Uterus (tissue), 3 donors: ENCODE measurements at regions not wholly inside any gene's neighbourhood (a gene's known extent, or its start where the extent isn't known, plus 50 kb on each side); places are given as distances from the start of the nearest gene placed in this dataset.
"Not testable (repeated sequence)": the region's sequence is repeated elsewhere in the genome, so short reads cannot be mapped to it uniquely, and the experiment has no call there.

Experiments
- DNase-seq, 2 donors: peaks; one replicate each; pipeline ENCODE4 v3.0.0-alpha.2; 2019 to 2020
- H3K27ac ChIP-seq, 2 donors: fragments of 200-600 bp; sonication (generic); 1 replicate in 1 of 2; 2 replicates in 1 of 2; pipeline ENCODE4 v1.5.1; 2016 to 2018
- H3K27me3 ChIP-seq, 2 donors: fragments of 200-600 bp; sonication (generic); one replicate each; pipeline ENCODE4 v1.5.1; 2018 to 2019; ENCODE audit warnings: control low read depth in 1 of 2
- H3K36me3 ChIP-seq, 2 donors: fragments of 200-600 bp; sonication (generic); one replicate each; pipeline ENCODE4 v1.5.1; 2019; ENCODE audit warnings: control low read depth in 1 of 2
- H3K4me1 ChIP-seq, 2 donors: fragments of 200-600 bp; sonication (generic); one replicate each; pipeline ENCODE4 v1.5.1; 2018 to 2019; ENCODE audit warnings: control low read depth in 1 of 2
- H3K4me3 ChIP-seq, 2 donors: fragments of 200-600 bp; sonication (generic); 1 replicate in 1 of 2; 2 replicates in 1 of 2; pipeline ENCODE4 v1.5.1; 2018 to 2019; ENCODE audit warnings: mild to moderate bottlenecking in 1 of 2
- H3K9me3 ChIP-seq, 2 donors: fragments of 200-600 bp; sonication (generic); one replicate each; pipeline ENCODE4 v1.5.1; 2019; ENCODE audit warnings: control low read depth in 1 of 2
- POLR2A ChIP-seq, 2 donors: fragments of 450-650 bp; IDR thresholded peaks; one replicate each; pipeline ENCODE4 v1.6.1; 2016; ENCODE audit warnings: antibody characterized with exemption in 2 of 2, mild to moderate bottlenecking in 1 of 2, moderate library complexity in 1 of 2
- intact Hi-C: fragments of 100-400 bp; cut with DNase I; formaldehyde crosslinking; loops from one replicate; pipeline ENCODE4 v1.15.1; 2023; ENCODE audit warnings: low total_unique reads
- TF ChIP-seq, protein P1 (sequence below), 4 experiments: fragments of 200-600 bp in 2 of 4; fragments of 450-650 bp in 2 of 4; sonication (generic) in 2 of 4; IDR thresholded peaks; one replicate each; pipeline ENCODE4 v1.5.1; 2016 to 2019; ENCODE audit warnings: antibody characterized with exemption in 4 of 4, mild to moderate bottlenecking in 2 of 4, moderate library complexity in 1 of 4
- donor health status: DM: yes; HTN: yes; CAD: no.

GRCh38 chr6:85363870-85364269 is 86.0 kb upstream of the NT5E start:
- Histone ChIP-seq H3K4me3 (no peak overlapping the region), H3K4me1 (peaks cover 0 to 5% of the 10 kb centered on the region in 2 donors), H3K36me3 (no peaks in the 10 kb centered on the region), H3K27me3 (no peaks in the 10 kb centered on the region), H3K27ac (no peak overlapping the region), H3K9me3 (no peaks in the 10 kb centered on the region)
- TF ChIP-seq, protein P1, sequence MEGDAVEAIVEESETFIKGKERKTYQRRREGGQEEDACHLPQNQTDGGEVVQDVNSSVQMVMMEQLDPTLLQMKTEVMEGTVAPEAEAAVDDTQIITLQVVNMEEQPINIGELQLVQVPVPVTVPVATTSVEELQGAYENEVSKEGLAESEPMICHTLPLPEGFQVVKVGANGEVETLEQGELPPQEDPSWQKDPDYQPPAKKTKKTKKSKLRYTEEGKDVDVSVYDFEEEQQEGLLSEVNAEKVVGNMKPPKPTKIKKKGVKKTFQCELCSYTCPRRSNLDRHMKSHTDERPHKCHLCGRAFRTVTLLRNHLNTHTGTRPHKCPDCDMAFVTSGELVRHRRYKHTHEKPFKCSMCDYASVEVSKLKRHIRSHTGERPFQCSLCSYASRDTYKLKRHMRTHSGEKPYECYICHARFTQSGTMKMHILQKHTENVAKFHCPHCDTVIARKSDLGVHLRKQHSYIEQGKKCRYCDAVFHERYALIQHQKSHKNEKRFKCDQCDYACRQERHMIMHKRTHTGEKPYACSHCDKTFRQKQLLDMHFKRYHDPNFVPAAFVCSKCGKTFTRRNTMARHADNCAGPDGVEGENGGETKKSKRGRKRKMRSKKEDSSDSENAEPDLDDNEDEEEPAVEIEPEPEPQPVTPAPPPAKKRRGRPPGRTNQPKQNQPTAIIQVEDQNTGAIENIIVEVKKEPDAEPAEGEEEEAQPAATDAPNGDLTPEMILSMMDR (IDR thresholded peaks at IDR 0.05), result no peak
- no peak for TF ChIP-seq POLR2A (IDR thresholded peaks at IDR 0.05)
- no peak for DNase-seq
- intact Hi-C loops, result no loop called here

DNA sequence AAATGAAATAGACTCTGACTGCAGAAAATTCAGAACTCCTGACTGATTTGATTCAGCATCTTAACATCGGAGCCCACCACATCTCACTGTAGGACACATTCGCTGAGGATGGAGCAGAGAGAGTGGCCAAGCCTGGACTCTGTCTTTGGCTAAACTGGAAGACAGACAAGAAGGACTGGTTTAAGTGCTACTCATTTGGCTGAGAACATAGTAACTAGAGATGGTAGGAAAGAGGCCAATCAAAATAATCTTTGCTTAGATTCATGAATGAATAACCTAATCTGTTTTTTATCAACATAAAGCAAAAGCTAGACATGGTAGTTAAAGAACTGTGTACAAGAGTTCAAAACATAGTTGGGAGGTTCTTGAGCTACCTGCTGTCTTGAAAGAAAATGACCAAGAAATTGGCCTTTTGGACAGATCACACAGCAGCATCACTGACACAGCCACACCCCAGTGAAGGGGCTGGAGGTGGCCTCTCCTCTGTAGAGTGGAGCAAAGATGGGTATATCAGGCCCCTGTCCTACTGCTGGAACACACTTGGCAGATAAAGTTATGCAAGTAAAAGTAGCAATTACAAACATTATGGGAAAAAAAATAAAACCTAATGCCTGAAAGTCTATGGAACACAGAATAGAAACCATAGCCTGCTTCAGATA is 87.1 kb upstream of the NT5E start:
- H3K4me3 ChIP-seq, result no peak overlapping the region
- H3K9me3 ChIP-seq, result no peaks in the 10 kb centered on the region
- no peak for DNase-seq
- H3K27me3 ChIP-seq, result no peaks in the 10 kb centered on the region
- peaks cover 0 to 5% of the 10 kb centered on the region in 2 donors for H3K4me1 ChIP-seq
- intact Hi-C loops, result no loop called here
- no peak overlapping the region for H3K27ac ChIP-seq
- no peaks in the 10 kb centered on the region for H3K36me3 ChIP-seq
- TF ChIP-seq POLR2A (IDR thresholded peaks at IDR 0.05), result no peak
- TF ChIP-seq, protein P1 (IDR thresholded peaks at IDR 0.05), result no peak

DNA sequence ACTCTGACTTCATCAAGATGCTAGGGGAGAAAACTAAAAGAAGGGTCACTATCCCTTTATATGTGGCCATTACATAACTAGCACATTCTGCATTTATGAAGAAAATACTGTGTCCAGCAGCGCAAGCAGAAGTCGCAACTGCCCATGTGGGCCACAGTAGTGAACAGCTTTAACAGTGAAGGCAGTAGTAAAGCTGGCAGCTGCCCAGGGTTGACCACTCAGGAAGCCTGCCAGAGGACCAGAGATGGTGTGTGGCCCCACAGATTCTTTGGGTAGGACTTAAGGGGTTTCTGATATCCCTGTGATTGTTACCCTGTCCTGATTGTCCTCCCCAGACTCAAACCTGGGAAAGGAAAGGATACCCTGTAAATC is 88.3 kb upstream of the NT5E start:
- Histone ChIP-seq H3K9me3 (no peaks in the 10 kb centered on the region), H3K27me3 (no peaks in the 10 kb centered on the region), H3K4me1 (peaks cover 0 to 5% of the 10 kb centered on the region in 2 donors), H3K36me3 (no peaks in the 10 kb centered on the region), H3K27ac (peak overlapping the region; percentile 20 to 77), H3K4me3 (no peak overlapping the region)
- intact Hi-C loops, result no loop called here
- DNase-seq, result peak; percentile 16 to 20
- TF ChIP-seq POLR2A (IDR thresholded peaks at IDR 0.05), result no peak
- TF ChIP-seq, protein P1 (IDR thresholded peaks at IDR 0.05), result no peak

GRCh38 chr6:85360794-85361642 is 88.9 kb upstream of the NT5E start:
- TF ChIP-seq POLR2A (IDR thresholded peaks at IDR 0.05), result no peak
- TF ChIP-seq, protein P1 (IDR thresholded peaks at IDR 0.05), result no peak
- Histone ChIP-seq H3K27me3 (no peaks in the 10 kb centered on the region), H3K9me3 (no peaks in the 10 kb centered on the region), H3K36me3 (no peaks in the 10 kb centered on the region), H3K27ac (peak overlapping the region; percentile 20 to 77), H3K4me1 (peaks cover 0 to 5% of the 10 kb centered on the region in 2 donors), H3K4me3 (no peak overlapping the region)
- peak in 1 of 2 donors; percentile 34 for DNase-seq
- intact Hi-C loops, result no loop called here

GRCh38 chr6:85357651-85358050 is 92.2 kb upstream of the NT5E start:
- Histone ChIP-seq H3K27ac (no peak overlapping the region), H3K36me3 (no peaks in the 10 kb centered on the region), H3K9me3 (no peaks in the 10 kb centered on the region), H3K4me3 (no peak overlapping the region), H3K27me3 (no peaks in the 10 kb centered on the region), H3K4me1 (peaks cover 0 to 5% of the 10 kb centered on the region in 2 donors)
- TF ChIP-seq, protein P1 (IDR thresholded peaks at IDR 0.05), result no peak
- TF ChIP-seq POLR2A (IDR thresholded peaks at IDR 0.05), result no peak
- intact Hi-C loops, result loop anchor here (5.0 kb wide), 1 partner anchor 125 kb away; no protein-coding TSS in a partner anchor
- no peak for DNase-seq

DNA sequence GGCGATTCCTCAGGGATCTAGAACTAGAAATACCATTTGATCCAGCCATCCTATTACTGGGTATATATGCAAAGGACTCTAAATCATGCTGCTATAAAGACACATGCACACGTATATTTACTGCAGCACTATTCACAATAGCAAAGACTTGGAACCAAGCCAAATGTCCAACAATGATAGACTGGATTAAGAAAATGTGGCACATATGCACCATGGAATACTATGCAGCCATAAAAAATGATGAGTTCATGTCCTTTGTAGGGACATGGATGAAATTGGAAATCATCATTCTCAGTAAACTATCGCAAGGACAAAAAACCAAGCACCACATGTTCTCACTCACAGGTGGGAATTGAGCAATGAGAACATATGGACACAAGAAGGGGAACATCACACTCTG is 93.1 kb upstream of the NT5E start:
- not testable (repeated sequence) for DNase-seq, H3K4me3 ChIP-seq, H3K27me3 ChIP-seq, H3K27ac ChIP-seq, H3K9me3 ChIP-seq, H3K4me1 ChIP-seq, H3K36me3 ChIP-seq
- intact Hi-C loops, result loop anchor here (5.0 kb wide), 1 partner anchor 126 kb away; no protein-coding TSS in a partner anchor
